DOHH2 (cell line): ENCODE measurements at regions not wholly inside any gene's neighbourhood (a gene's known extent, or its start where the extent isn't known, plus 50 kb on each side); places are given as distances from the start of the nearest gene placed in this dataset.

Source experiments
- H3F3A ChIP-seq: fragments of 200-600 bp; sonication (generic), shearing (Covaris generic); 2 replicates; pipeline ENCODE4 v1.6.0; 2016; ENCODE audit warnings: antibody characterized with exemption, mild to moderate bottlenecking; ENCODE audit not compliant: control insufficient read depth, insufficient read depth
- H3K27ac ChIP-seq: fragments of 200-600 bp; sonication (generic); 2 replicates; pipeline ENCODE4 v1.5.1; 2014; ENCODE audit warnings: low read depth, mild to moderate bottlenecking, low read length, moderate library complexity
- H3K27me3 ChIP-seq: fragments of 200-600 bp; sonication (generic); 2 replicates; pipeline ENCODE4 v1.6.1; 2014; ENCODE audit warnings: mild to moderate bottlenecking, low read length, mixed read lengths; ENCODE audit not compliant: control insufficient read depth
- H3K36me3 ChIP-seq: fragments of 200-600 bp; sonication (generic); 2 replicates; pipeline ENCODE4 v1.6.1; 2014; ENCODE audit warnings: mild to moderate bottlenecking, low read length, moderate library complexity, mixed read lengths; ENCODE audit not compliant: control insufficient read depth
- H3K4me1 ChIP-seq: fragments of 200-600 bp; sonication (generic); 2 replicates; pipeline ENCODE4 v1.6.1; 2014; ENCODE audit warnings: mild to moderate bottlenecking, low read length, mixed read lengths; ENCODE audit not compliant: control insufficient read depth
- H3K4me2 ChIP-seq: fragments of 200-600 bp; sonication (generic); 2 replicates; pipeline ENCODE4 v1.6.0; 2014; ENCODE audit warnings: mild to moderate bottlenecking, low read length, moderate library complexity
- H3K4me3 ChIP-seq: fragments of 200-600 bp; sonication (generic); 2 replicates; pipeline ENCODE4 v1.5.1; 2014; ENCODE audit warnings: mild to moderate bottlenecking, low read length, mixed read lengths
- H3K79me2 ChIP-seq: fragments of 200-600 bp; sonication (generic); 2 replicates; pipeline ENCODE4 v1.6.1; 2014; ENCODE audit warnings: mild to moderate bottlenecking, low read length, mixed read lengths; ENCODE audit not compliant: control insufficient read depth
- H3K9me2 ChIP-seq: fragments of 200-600 bp; sonication (generic); replicated peaks from 2 replicates; pipeline ENCODE4 v1.6.1; 2014; ENCODE audit warnings: mild to moderate bottlenecking, low read length, mixed read lengths; ENCODE audit not compliant: control insufficient read depth
- H3K9me3 ChIP-seq: fragments of 200-600 bp; sonication (generic); 2 replicates; pipeline ENCODE4 v1.6.1; 2014; ENCODE audit warnings: antibody characterized with exemption, low read length, mixed read lengths; ENCODE audit not compliant: control insufficient read depth, insufficient read depth
- H4K20me1 ChIP-seq: fragments of 200-600 bp; sonication (generic); 2 replicates; pipeline ENCODE4 v1.6.0; 2014; ENCODE audit warnings: low read depth, mild to moderate bottlenecking, antibody characterized with exemption, low read length, moderate library complexity; ENCODE audit not compliant: control insufficient read depth, insufficient read depth
- CTCF ChIP-seq: fragments of 200-600 bp; sonication (generic); IDR thresholded peaks from one replicate; pipeline ENCODE4 v1.5.1; 2014; ENCODE audit warnings: antibody characterized with exemption, mild to moderate bottlenecking, low read depth, low read length; ENCODE audit not compliant: poor library complexity, severe bottlenecking
- EZH2phosphoT487 ChIP-seq: fragments of 200-600 bp; sonication (generic); IDR thresholded peaks from 2 replicates; pipeline ENCODE4 v1.6.1; 2017; ENCODE audit warnings: borderline replicate concordance, mild to moderate bottlenecking, antibody characterized with exemption, low read length, moderate library complexity, mixed read lengths

- no peak overlapping the region for H3K4me3 ChIP-seq
- no peaks in the 10 kb centered on the region for H3F3A ChIP-seq
- H4K20me1 ChIP-seq, result no peaks in the 10 kb centered on the region
- no peaks in the 10 kb centered on the region for H3K36me3 ChIP-seq
- no peaks in the 10 kb centered on the region for H3K9me3 ChIP-seq
- no peaks in the 10 kb centered on the region; the same call in 1 of the 2 replicates for H3K4me1 ChIP-seq
- TF ChIP-seq EZH2phosphoT487 (no peak), CTCF (no peak)
- no peak overlapping the region for H3K27ac ChIP-seq
- no peaks in the 10 kb centered on the region for H3K27me3 ChIP-seq
- H3K9me2 ChIP-seq, result no peaks in the 10 kb centered on the region
- H3K79me2 ChIP-seq, result no peaks in the 10 kb centered on the region
- H3K4me2 ChIP-seq, result no peak overlapping the region
Measured at GRCh38 chr16:76669288-76669687, 392.1 kb downstream of the CNTNAP4 start.

GRCh38 chr16:76670125-76670857, 393.1 kb downstream of the CNTNAP4 start:
- H3F3A ChIP-seq, result no peaks in the 10 kb centered on the region
- no peak overlapping the region for H3K4me2 ChIP-seq
- H3K79me2 ChIP-seq, result no peaks in the 10 kb centered on the region
- H3K4me1 ChIP-seq, result no peaks in the 10 kb centered on the region; the same call in 1 of the 2 replicates
- H4K20me1 ChIP-seq, result no peaks in the 10 kb centered on the region
- no peak overlapping the region for H3K4me3 ChIP-seq
- no peaks in the 10 kb centered on the region for H3K36me3 ChIP-seq
- TF ChIP-seq CTCF (no peak), EZH2phosphoT487 (no peak)
- H3K27ac ChIP-seq, result no peak overlapping the region
- H3K27me3 ChIP-seq, result no peaks in the 10 kb centered on the region
- no peaks in the 10 kb centered on the region for H3K9me2 ChIP-seq
- H3K9me3 ChIP-seq, result no peaks in the 10 kb centered on the region

- no peaks in the 10 kb centered on the region for H3K4me1 ChIP-seq
Measured at GRCh38 chr16:76676356-76676755, 399.2 kb downstream of the CNTNAP4 start.

More at GRCh38 chr16:76676356-76676755, 399.2 kb downstream of the CNTNAP4 start:
- Histone ChIP-seq H3K36me3 (no peaks in the 10 kb centered on the region), H3F3A (no peaks in the 10 kb centered on the region), H3K79me2 (no peaks in the 10 kb centered on the region), H3K27ac (no peak overlapping the region), H3K4me3 (no peak overlapping the region), H3K27me3 (no peaks in the 10 kb centered on the region), H3K9me3 (no peaks in the 10 kb centered on the region), H4K20me1 (no peaks in the 10 kb centered on the region), H3K9me2 (no peaks in the 10 kb centered on the region), H3K4me2 (no peak overlapping the region)
- TF ChIP-seq CTCF (no peak), EZH2phosphoT487 (no peak)
